HG02610 (cell line): ENCODE measurements at regions not wholly inside any gene's neighbourhood (a gene's known extent, or its start where the extent isn't known, plus 50 kb on each side); places are given as distances from the start of the nearest gene placed in this dataset.

Experiments used
- ATAC-seq: cut with Tn5 transposase; IDR thresholded peaks from one replicate; pipeline ENCODE4 v1.9.1; 2021; ENCODE audit warnings: mild to moderate bottlenecking, moderate library complexity; ENCODE audit not compliant: unreplicated experiment

DNA sequence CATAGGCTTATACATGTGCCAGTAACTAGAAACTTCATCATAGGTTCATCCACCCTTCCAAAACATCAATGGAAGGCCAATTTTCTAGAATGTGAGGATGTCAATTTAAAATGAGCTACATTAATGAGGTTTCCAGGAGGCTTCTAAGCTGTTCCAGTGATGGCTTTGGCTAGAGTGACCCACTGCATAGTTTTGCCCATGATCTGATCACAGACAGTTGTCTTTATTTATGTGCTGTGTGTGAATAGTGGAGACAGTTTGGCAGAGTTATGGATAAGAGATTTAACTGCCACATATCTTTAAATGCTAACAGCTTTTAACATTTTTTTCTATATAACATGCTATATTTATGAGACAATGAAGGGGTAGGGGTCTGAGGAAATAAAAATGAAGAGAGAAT lies 139.0 kb upstream of the ZNF462 start:
- ATAC-seq, result no peak

DNA sequence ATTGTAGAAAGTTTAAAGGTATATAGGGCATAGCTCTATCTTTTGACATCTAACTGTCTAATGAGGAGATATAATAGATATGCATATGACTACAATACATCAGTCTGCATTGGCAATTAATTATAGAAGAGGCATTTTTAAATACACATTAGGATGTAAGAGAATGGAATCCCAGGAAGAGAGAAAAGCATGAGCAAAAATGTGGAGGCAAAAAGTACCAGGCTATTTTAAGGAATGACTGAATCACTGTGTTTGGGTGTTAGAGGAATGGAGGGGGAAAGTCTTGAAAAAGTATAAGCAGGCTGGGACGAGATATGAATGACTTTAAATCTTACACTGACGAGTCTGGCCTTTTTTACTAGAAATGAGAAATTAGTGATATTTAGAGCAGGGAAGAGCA lies 138.4 kb upstream of the ZNF462 start:
- no peak for ATAC-seq

DNA sequence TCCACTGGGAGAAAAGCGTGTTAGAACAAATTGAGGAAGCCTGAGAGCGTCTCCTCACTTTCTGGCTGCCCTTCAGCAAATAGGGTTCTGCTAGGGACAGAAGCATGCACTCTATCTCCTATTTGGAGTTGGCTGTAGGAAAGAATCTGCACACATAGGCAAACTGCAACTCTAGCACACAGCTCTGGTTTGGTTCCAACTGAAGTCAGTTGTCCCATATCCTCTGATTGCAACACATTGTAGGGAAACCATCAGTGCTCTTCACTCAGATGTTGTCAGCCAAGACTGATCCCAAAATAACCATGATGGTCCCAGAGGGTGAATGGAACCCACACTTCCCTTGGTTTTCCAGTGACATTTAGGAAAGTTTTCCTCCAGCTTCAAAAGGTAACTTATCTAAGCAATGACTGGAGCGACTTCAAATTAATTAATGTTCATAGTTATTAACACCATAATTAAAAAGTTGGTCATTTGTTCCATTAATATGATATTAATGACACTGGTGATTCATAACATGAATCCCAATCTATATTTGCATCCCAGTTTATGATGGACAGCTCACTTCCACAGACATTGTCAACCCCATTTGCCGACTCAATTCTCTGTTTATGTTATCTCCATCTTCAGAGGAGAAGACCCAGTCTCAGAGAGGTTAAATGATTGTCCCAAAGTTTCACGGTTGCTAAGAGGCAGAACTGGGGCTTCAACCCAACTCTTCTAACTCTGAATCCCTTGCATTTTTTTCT lies 136.7 kb upstream of the ZNF462 start:
- ATAC-seq, result no peak

DNA sequence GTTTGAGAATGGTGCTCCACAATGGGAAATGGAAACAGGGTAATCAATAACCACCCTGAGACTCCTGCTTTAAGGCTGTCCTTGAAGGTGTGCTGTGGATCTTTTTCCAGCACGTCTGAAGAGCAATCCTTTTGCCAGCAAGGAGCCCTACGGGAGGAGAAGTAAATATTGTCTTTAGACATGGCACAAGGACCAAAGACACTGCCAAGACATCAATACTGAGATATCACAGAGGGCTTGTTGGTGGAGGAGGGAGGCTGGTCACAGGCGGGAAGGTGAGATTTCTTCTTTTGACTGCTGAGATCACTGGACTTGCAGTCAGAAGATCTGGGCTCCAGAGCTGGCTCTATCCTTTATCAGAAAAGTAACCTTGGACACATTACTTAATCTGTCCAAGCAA lies 135.0 kb upstream of the ZNF462 start:
- no peak for ATAC-seq

DNA sequence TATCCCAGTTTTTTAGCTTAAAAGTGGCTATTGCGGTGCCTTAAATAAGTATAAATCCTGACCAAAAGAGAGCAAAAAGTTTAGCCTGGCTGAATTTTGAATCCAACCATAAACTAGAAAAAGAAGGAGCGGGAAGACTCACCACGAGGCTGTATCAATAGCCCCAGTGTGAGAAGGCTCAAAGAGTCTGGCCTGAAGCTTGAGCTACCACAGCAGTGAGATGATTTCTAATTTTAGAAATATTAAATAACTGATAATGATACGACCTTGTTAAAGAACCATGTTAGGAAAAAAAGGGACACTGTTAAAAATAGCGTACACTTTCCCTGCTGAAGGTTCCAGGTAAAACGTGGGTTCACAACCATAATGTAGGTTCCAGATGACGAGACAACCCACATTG lies 134.1 kb upstream of the ZNF462 start:
- ATAC-seq, result no peak

DNA sequence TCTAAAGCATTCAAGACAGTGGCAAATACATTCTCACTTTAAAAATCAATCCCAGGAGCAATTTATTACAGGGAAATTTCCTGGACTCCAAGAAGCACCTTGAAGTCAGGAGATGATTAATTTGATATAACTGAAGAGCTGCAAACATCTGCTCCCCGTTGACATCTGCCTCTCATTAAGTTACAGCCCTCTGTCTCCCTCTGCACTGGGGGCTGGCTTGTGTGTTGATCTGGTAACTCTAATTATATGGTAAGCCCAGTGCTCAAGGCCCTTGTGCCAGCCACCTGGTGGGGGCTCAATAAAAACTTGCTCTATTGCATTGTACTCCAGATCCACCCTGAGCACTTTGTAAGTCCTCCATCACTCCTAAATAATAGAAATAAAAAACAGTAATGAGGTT lies 131.1 kb upstream of the ZNF462 start:
- no peak for ATAC-seq

DNA sequence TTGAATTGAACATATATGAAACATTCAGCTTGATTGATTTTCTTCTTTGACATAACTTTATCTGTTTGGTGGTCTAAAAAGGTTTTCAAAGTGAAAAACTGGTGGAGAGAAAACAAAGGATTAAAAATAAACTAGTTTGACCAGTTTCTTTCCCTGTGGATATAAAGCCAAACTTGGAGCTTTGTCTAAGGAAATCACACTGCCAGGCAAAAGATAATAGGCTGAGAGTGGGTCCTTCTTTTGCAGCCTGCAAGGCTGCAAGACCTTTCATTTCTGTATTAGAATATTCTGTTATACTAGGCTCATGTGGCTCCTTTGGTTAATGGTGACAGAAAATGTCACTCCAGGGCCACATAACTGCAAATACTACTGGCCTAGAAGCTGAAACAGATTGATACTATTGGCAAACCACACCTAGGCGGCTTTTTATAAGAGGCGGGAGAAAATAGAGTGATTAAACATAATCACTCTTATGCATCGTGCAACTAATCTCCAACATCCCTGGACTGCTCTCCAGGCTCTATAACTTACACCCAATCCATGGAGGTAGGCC lies 129.1 kb upstream of the ZNF462 start:
- no peak for ATAC-seq

DNA sequence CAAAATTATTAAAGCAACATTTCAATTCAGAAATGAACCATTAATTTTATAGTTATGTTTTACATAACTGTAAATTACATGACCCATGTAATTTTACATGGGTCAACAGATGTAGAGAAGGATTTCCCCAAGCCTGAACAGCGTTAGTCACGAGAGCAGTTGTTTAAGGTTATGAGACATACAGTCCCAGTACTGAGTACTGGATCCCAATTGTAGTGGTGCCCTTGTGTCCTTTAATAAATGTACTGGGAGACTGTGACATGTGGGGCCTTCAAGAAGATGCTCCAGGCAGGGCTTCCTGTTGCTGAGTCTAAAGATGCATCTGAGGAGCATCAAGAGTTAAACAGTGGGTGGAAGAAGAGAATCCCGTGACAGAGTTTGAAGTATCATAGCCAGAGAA lies 125.5 kb upstream of the ZNF462 start:
- ATAC-seq, result no peak

DNA sequence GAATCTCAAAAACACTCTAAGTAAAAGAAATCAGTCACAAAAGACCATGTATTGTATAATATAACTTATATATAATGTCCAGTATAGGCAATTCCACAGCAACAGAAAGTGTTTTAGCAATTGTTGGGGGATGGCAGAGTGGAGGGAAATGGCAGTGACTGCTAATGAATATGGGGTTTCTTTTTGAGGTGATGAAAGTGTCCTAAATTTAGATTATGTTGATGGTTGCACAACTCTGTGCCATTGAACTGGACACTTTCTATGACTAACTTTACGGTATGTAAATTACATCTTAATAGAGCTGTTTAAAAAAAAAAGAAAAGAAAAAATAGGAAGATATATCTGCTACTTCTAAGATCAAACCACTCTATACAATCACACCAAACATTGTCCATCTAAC lies 124.9 kb upstream of the ZNF462 start:
- no peak for ATAC-seq

DNA sequence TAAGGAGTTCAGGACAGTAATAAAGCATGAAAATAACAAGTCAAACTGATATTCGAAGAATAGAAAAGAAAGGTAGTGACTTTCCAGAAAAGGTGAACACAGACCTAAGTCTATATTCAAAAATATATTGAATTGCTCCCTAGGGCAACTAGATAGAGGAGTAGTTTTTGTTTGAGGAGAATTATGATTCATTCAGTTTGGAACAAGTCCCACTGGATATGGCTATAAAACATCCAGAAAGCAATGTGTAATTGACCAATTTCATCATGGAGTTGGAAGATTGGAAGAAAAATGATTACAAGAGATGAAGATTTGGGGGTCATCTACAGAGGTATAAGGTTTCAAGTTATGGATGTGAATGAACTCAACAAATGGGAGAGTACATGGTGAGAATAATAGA lies 117.5 kb upstream of the ZNF462 start:
- ATAC-seq, result no peak

DNA sequence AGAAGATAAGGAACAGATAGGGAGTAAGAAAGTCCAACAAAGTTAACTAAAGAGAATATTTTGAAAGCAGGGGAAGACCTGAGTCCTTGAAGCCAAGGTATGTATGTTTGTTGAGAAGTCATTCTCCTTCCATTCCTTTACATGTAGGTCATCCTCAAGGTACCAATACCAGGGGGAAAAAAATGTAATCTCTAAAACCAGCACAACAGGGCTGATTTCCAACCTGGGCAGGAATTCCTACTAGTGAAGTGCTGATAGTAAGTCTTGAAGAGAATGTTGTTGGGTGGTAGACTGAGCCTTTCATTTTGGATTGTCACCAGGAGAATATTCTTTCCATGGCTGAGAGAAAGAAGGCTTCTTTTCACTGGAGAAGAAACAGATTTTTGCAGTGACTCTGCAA lies 117.1 kb upstream of the ZNF462 start:
- ATAC-seq, result no peak

DNA sequence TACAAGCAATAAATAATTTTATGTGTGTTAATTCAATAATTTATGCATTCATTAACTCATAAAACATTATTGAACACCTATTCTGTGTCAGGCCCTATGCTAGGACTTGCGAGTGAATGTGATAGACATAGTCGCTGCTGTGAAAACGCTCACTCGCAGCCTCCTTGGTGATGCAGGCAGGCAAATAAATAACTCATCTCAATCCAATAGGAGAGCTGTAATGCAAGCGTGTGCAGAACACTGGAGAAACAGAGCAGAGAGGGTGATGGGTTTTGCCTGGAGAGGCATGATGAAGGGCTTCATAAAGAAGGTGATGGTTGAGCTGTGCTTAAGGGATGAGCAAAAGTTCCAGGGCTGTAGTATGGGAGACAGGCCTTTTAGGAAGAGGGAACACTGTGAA lies 111.3 kb upstream of the ZNF462 start:
- ATAC-seq, result no peak

DNA sequence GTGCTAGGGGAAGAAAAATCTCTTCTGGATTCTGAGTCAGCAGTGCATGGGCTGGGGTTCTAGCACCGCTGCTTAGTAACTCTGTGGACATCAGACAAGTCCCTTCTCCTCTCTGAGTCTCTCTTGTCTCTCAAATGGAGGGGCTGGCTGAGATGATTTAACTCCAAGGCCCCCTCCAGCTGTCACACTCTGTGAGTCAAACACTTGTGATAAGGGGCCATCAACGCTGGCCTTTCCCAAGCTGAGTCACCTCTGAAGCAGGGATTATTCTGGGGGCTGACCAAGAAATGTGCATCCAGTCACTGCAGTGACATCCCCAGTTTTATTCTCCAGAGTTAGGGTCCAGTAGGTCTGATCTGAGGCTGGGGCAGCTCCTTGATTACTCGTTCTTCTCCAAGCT lies 110.4 kb upstream of the ZNF462 start:
- peak; percentile 3 for ATAC-seq

DNA sequence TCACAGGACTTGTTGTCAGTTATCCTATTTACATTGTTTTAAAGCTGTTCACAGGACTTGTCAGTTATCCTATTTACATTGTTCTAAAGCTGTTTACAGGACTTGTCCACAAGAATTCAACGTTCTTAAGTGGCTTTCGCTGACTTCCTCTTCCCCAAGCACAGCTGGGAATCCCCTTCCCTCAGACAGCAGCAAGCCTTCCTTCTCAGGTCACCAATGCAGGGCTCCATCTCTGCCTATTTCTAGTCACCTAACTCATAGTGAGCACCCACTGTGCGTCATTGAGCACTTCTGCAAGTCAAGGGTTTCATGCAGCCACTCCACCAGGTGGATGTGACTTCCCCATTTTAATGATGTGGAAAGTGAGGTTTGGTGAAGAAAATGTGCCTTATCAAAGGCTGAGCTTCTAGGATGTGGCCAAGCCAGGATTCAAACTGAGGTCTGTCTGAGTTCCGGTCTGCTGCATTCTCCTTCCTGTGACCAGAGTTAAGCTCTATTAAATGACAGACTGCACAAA lies 109.8 kb upstream of the ZNF462 start:
- peak; percentile 98 for ATAC-seq

DNA sequence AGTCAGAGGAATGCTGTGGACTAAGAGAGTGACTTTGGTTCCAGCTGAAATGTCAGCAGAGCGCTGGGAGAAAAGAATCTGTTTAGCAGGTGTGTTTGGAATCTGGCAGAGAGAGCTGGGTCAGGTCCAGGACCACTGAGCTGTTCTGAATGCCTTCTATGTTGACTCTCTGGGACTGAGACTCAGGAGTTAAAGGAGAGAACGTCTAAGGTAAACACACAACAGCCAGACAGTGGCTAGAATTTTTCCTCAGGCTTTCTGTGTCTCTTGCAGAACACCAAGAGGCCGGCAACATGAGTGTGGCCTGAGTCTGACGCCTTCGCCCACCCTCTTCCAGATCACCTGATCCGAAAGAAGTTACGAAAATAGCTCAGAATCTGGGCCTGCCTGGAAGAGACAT lies 107.2 kb upstream of the ZNF462 start:
- ATAC-seq, result no peak

DNA sequence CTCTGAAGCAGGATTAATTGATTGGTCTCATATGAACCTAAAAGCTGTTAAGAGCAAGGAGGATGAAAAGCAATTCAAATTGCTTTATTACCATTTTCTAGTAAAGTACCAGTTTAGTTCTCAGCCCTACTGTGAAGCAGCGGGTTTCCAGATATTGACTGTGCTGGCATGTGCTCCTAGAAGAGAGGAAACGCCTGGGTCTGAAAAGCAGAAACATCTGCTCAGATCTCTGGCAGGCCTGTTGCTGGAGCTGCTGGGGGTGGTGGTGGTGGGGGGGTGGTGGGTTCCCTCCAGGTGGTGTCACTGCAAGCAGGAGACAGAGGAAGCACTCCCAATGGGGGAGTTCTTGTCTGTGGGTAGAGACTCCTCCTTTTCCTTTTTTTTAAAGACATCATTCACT lies 105.5 kb upstream of the ZNF462 start:
- ATAC-seq, result no peak

DNA sequence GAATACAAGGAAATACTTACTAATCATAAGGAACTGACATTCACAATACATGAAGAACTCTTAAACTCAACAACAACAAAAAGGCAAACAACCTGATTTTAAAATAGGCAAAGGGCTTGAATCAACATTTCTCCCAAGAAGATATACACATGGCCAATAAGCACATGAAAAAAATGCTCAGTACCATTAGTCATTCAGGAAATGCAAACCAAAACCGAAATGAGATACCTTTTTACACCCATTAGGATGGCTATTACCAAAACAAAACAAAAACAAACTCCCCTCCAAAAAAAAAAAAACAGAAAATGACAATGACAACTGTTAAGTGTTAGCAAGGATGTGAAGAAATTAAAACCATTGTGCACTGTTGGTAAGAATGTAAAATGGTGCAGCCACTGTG lies 104.1 kb upstream of the ZNF462 start:
- peak; percentile 89 for ATAC-seq

DNA sequence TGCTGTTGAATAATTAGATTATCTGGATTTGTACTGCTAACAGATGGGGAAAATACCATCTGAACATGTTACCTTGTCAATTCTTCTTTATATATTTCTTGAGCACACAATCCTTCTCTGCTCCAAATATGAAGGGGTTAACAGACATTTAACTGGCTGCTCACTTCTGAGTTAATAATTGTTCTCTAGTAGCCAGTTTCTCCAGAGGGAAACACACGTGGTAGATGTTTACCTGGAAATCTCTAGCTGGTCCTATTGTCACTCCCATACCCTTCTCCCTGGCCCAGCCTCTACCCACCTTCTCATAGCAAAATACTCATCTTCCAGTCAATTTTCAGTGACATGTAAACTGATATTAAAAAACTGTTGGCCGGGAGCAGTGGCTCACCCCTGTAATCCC lies 101.5 kb upstream of the ZNF462 start:
- no peak for ATAC-seq

DNA sequence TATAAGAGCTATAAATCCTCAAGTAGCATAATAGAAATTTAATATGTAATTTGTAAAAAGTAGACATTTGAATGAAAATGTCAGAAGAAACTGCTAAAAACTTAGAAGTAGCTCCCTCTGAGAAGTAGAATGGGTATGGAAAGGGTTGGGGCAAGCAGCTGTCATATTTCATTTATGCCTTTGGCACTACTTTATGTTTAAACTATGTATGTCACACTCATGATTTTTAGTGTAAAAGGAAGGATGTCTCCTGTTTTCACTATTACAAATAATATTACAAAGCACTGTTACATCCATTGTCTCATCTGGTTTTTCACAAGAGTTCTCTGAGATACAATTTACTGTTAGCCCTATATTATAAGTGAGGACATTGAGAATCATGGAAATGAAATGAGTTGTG lies 96.3 kb upstream of the ZNF462 start:
- no peak for ATAC-seq

DNA sequence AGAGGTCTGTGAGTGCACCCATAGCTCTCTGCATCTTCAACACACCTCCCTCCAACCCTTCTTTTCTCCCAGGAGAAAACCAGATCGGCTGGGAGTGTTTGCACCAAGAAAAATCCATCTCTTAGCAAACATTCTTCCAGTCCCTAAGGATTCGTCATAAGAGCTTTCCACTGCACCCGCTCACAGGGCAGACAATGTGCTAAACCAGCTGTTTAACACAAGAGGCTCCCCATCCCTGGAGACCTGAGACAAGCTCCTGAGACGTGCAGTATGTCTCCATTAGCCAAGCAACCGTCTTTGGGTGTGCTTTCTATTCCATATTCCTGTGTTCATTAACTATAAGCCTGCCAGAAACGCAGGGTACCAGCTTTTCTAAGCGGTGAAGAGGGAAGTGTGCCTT lies 93.6 kb upstream of the ZNF462 start:
- ATAC-seq, result no peak

DNA sequence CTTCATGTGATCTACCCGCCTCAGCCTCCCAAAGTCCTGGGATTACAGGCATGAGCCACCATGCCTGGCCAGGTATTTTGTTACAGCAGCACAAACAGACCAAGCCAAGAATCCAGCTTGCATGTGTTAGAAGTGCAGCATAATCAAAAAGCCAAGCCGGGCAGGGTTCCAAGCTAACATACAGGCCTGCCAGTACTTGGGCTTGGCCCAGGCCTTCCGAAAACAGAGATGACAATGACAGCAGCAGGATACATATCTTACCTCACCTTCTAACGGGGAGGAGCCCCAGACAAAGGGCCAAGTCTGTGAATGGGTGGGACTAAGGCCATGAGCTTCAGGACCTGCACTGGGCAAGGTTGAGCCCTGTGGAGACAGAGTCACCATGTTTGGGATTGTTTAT lies 91.4 kb upstream of the ZNF462 start:
- ATAC-seq, result no peak

DNA sequence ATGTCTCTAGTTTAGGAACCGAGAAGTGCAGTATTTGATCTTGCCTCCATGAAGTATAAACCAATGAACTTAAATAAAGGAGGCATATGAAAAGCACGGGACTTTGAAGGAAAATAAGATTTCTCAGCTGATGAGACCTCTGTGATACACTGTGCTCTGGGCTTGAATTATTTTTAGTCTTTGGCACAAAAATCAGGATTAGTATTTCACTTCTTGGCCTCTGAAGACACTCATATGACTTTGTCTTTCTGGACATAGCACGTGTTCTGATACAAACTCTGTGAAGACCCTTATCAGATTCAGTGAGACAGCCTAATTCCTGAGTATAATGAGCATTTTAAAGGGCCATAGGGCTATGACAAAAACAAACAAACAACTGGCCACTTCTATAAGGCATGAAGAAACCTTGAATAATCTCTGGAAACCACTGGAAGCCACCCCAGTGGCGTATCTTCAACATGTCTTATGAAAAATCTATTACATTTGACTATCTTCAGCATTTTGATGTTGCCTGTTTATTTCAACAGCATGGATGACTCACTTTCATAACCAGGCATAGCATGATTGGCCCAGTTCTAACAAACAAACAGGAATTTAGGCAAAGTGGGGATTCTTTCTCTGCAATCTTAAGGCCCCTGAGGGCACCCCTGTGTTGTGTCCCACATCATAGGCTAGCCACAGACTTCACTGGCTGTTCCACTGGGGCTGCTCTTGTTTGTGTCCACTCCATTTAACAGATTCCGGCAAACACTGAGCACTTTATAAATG lies 90.3 kb upstream of the ZNF462 start:
- no peak for ATAC-seq
